DOHH2 (cell line): ENCODE measurements at regions not wholly inside any gene's neighbourhood (a gene's known extent, or its start where the extent isn't known, plus 50 kb on each side); places are given as distances from the start of the nearest gene placed in this dataset.

Experiments used
- H3F3A ChIP-seq: fragments of 200-600 bp; sonication (generic), shearing (Covaris generic); 2 replicates; pipeline ENCODE4 v1.6.0; 2016; ENCODE audit warnings: antibody characterized with exemption, mild to moderate bottlenecking; ENCODE audit not compliant: control insufficient read depth, insufficient read depth
- H3K27ac ChIP-seq: fragments of 200-600 bp; sonication (generic); 2 replicates; pipeline ENCODE4 v1.5.1; 2014; ENCODE audit warnings: low read depth, mild to moderate bottlenecking, low read length, moderate library complexity
- H3K27me3 ChIP-seq: fragments of 200-600 bp; sonication (generic); 2 replicates; pipeline ENCODE4 v1.6.1; 2014; ENCODE audit warnings: mild to moderate bottlenecking, low read length, mixed read lengths; ENCODE audit not compliant: control insufficient read depth
- H3K36me3 ChIP-seq: fragments of 200-600 bp; sonication (generic); 2 replicates; pipeline ENCODE4 v1.6.1; 2014; ENCODE audit warnings: mild to moderate bottlenecking, low read length, moderate library complexity, mixed read lengths; ENCODE audit not compliant: control insufficient read depth
- H3K4me1 ChIP-seq: fragments of 200-600 bp; sonication (generic); 2 replicates; pipeline ENCODE4 v1.6.1; 2014; ENCODE audit warnings: mild to moderate bottlenecking, low read length, mixed read lengths; ENCODE audit not compliant: control insufficient read depth
- H3K4me2 ChIP-seq: fragments of 200-600 bp; sonication (generic); 2 replicates; pipeline ENCODE4 v1.6.0; 2014; ENCODE audit warnings: mild to moderate bottlenecking, low read length, moderate library complexity
- H3K4me3 ChIP-seq: fragments of 200-600 bp; sonication (generic); 2 replicates; pipeline ENCODE4 v1.5.1; 2014; ENCODE audit warnings: mild to moderate bottlenecking, low read length, mixed read lengths
- H3K79me2 ChIP-seq: fragments of 200-600 bp; sonication (generic); 2 replicates; pipeline ENCODE4 v1.6.1; 2014; ENCODE audit warnings: mild to moderate bottlenecking, low read length, mixed read lengths; ENCODE audit not compliant: control insufficient read depth
- H3K9me2 ChIP-seq: fragments of 200-600 bp; sonication (generic); replicated peaks from 2 replicates; pipeline ENCODE4 v1.6.1; 2014; ENCODE audit warnings: mild to moderate bottlenecking, low read length, mixed read lengths; ENCODE audit not compliant: control insufficient read depth
- H3K9me3 ChIP-seq: fragments of 200-600 bp; sonication (generic); 2 replicates; pipeline ENCODE4 v1.6.1; 2014; ENCODE audit warnings: antibody characterized with exemption, low read length, mixed read lengths; ENCODE audit not compliant: control insufficient read depth, insufficient read depth
- H4K20me1 ChIP-seq: fragments of 200-600 bp; sonication (generic); 2 replicates; pipeline ENCODE4 v1.6.0; 2014; ENCODE audit warnings: low read depth, mild to moderate bottlenecking, antibody characterized with exemption, low read length, moderate library complexity; ENCODE audit not compliant: control insufficient read depth, insufficient read depth
- CTCF ChIP-seq: fragments of 200-600 bp; sonication (generic); IDR thresholded peaks from one replicate; pipeline ENCODE4 v1.5.1; 2014; ENCODE audit warnings: antibody characterized with exemption, mild to moderate bottlenecking, low read depth, low read length; ENCODE audit not compliant: poor library complexity, severe bottlenecking
- EZH2phosphoT487 ChIP-seq: fragments of 200-600 bp; sonication (generic); IDR thresholded peaks from 2 replicates; pipeline ENCODE4 v1.6.1; 2017; ENCODE audit warnings: borderline replicate concordance, mild to moderate bottlenecking, antibody characterized with exemption, low read length, moderate library complexity, mixed read lengths

DNA sequence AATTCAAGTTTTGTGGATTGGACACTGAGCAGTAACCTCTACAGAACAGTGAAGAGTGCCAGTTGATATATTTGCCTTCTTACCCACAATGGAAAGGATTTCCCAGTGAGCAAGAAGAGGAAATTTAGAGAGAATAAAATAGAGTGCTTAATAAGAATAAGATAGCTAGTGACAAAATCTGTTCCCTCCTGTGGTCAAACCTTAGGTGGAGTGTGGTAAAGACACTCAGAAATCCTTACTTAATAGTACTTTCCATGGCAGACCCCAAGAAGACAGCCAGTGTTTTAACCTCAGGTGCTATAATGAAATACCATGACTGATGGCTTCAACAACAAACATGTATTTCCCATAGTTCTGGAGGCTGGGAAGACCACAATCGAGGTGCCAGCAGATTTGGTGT is 108.4 kb upstream of the TNFAIP3 start:
- no peaks in the 10 kb centered on the region for H3K9me2 ChIP-seq
- H3F3A ChIP-seq = peaks cover 4% of the 10 kb centered on the region
- peaks cover 24% of the 10 kb centered on the region for H3K4me1 ChIP-seq
- H3K4me2 ChIP-seq = no peak overlapping the region
- no peak overlapping the region for H3K4me3 ChIP-seq
- no peaks in the 10 kb centered on the region for H4K20me1 ChIP-seq
- no peaks in the 10 kb centered on the region for H3K79me2 ChIP-seq
- no peaks in the 10 kb centered on the region for H3K9me3 ChIP-seq
- H3K36me3 ChIP-seq = no peaks in the 10 kb centered on the region
- no peak overlapping the region for H3K27ac ChIP-seq
- TF ChIP-seq CTCF (no peak), EZH2phosphoT487 (no peak)
- H3K27me3 ChIP-seq = no peaks in the 10 kb centered on the region

DNA sequence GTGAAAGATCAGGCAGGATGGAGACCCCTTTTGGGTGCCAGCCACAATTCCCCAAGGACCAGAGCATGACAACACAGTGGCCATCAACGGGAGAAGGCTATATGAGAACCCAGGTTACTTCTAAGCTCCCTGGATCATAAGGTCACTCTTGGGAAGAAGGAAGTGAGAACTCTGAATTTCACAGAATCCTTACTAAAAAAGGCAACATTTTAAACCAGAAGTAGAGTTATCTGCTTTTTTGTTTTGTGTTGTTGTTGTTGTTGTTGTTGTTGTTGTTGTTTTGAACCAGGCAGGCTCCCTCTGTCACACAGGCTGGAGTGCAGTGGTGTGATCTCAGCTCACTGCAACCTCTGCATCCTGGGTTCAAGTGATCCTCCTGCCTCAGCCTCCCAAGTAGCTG is 107.4 kb upstream of the TNFAIP3 start:
- Histone ChIP-seq H3K9me3 (no peaks in the 10 kb centered on the region), H3K79me2 (no peaks in the 10 kb centered on the region), H3K27ac (no peak overlapping the region), H3K27me3 (no peaks in the 10 kb centered on the region), H3K9me2 (no peaks in the 10 kb centered on the region), H3K4me2 (no peak overlapping the region), H3K4me1 (peaks cover 15% of the 10 kb centered on the region), H4K20me1 (no peaks in the 10 kb centered on the region), H3K36me3 (no peaks in the 10 kb centered on the region), H3K4me3 (no peak overlapping the region), H3F3A (peaks cover 3% of the 10 kb centered on the region)
- TF ChIP-seq EZH2phosphoT487 (no peak), CTCF (no peak)

GRCh38 chr6:137761072-137761471 is 106.0 kb upstream of the TNFAIP3 start:
- no peaks in the 10 kb centered on the region for H3K9me3 ChIP-seq
- H3K36me3 ChIP-seq = no peaks in the 10 kb centered on the region
- no peak overlapping the region for H3K27ac ChIP-seq
- peaks cover under 1% of the 10 kb centered on the region; the same call in 1 of the 2 replicates for H3K4me1 ChIP-seq
- no peak overlapping the region for H3K4me3 ChIP-seq
- TF ChIP-seq CTCF (no peak), EZH2phosphoT487 (no peak)
- no peaks in the 10 kb centered on the region for H4K20me1 ChIP-seq
- no peaks in the 10 kb centered on the region for H3K27me3 ChIP-seq
- no peaks in the 10 kb centered on the region for H3F3A ChIP-seq
- no peaks in the 10 kb centered on the region for H3K9me2 ChIP-seq
- H3K4me2 ChIP-seq = no peak overlapping the region
- H3K79me2 ChIP-seq = no peaks in the 10 kb centered on the region

DNA sequence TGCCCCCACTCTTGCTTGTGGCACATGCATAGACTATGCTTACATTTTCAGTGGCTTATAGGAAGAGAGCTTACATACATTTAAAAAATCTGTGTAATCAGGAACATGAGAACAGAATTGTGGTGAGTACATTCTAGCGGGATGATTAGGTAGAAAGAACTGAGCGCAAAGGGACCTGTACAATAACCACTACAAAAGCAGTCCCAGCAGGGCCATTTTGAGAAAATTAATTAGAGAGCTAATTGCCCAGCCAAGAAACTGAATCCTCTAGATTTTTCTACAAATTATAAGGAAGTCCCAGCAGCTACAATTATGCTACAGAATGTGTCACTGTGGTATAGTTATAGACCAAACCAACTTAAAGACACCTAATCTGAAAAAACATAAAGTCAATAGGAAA is 105.6 kb upstream of the TNFAIP3 start:
- no peaks in the 10 kb centered on the region for H3F3A ChIP-seq
- no peaks in the 10 kb centered on the region for H3K4me1 ChIP-seq
- no peaks in the 10 kb centered on the region for H3K36me3 ChIP-seq
- H3K27ac ChIP-seq = no peak overlapping the region
- H4K20me1 ChIP-seq = no peaks in the 10 kb centered on the region
- no peak overlapping the region for H3K4me3 ChIP-seq
- no peaks in the 10 kb centered on the region for H3K79me2 ChIP-seq
- no peaks in the 10 kb centered on the region for H3K9me2 ChIP-seq
- no peaks in the 10 kb centered on the region for H3K27me3 ChIP-seq
- H3K9me3 ChIP-seq = no peaks in the 10 kb centered on the region
- H3K4me2 ChIP-seq = no peak overlapping the region
- TF ChIP-seq CTCF (no peak), EZH2phosphoT487 (no peak)
